ENCODE measurements at regions not wholly inside any gene's neighbourhood (a gene's known extent, or its start where the extent isn't known, plus 50 kb on each side); places are given as distances from the start of the nearest gene placed in this dataset.

DNA sequence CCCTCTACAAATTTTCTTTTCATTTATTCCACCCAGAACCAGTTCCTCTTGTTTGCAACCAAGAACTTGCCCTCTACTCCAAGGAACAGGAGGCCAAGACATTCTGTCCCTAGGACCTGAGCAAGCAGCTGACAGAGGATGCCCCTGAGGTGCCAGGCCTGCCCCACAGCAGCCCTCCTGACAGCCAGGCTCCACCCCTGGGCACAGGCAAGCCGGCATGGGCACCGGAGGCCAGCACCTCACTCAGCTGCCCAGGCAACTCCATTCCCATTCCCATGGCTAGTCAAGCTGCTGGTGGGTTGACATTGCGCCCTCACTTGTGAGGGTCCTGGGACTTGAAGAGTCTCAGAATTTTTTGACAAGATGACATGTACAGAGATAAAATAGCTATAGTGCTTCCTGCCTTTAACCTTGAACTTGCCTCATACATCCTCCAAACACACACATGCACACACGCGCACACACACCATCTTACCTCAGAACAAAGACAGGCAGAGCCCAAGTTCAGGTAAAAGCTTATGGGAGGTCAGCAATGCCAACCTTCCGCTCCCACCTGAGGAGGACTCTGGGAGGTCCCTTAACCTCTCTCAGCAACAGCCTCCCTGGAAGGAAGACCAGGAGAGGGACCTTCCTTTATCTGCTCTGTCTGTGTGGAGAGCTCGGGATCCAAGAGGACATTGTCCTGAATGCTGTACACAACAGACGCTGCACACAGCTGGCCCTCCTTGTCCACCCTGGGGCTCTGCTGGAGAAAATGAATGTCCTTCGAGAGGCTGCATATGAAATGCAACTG is 620.9 kb upstream of the CADM1 start (continued):
- TF ChIP-seq, protein P1, sequence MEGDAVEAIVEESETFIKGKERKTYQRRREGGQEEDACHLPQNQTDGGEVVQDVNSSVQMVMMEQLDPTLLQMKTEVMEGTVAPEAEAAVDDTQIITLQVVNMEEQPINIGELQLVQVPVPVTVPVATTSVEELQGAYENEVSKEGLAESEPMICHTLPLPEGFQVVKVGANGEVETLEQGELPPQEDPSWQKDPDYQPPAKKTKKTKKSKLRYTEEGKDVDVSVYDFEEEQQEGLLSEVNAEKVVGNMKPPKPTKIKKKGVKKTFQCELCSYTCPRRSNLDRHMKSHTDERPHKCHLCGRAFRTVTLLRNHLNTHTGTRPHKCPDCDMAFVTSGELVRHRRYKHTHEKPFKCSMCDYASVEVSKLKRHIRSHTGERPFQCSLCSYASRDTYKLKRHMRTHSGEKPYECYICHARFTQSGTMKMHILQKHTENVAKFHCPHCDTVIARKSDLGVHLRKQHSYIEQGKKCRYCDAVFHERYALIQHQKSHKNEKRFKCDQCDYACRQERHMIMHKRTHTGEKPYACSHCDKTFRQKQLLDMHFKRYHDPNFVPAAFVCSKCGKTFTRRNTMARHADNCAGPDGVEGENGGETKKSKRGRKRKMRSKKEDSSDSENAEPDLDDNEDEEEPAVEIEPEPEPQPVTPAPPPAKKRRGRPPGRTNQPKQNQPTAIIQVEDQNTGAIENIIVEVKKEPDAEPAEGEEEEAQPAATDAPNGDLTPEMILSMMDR (IDR thresholded peaks at IDR 0.05; ENCODE audit: low read depth, low read length, missing input control) = no peak
- TF ChIP-seq FOXA2 (IDR thresholded peaks at IDR 0.05) (no peak), SP1 (IDR thresholded peaks at IDR 0.05) (no peak), EGR1 (IDR thresholded peaks at IDR 0.05; ENCODE audit: low read depth in 2 of 2) (no peak), RAD21 (IDR thresholded peaks at IDR 0.05) (no peak), TAF1 (conservative IDR thresholded peaks at IDR 0.05) (no peak)
- TF ChIP-seq, protein P2, sequence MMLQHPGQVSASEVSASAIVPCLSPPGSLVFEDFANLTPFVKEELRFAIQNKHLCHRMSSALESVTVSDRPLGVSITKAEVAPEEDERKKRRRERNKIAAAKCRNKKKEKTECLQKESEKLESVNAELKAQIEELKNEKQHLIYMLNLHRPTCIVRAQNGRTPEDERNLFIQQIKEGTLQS (IDR thresholded peaks at IDR 0.05) = no peak

DNA sequence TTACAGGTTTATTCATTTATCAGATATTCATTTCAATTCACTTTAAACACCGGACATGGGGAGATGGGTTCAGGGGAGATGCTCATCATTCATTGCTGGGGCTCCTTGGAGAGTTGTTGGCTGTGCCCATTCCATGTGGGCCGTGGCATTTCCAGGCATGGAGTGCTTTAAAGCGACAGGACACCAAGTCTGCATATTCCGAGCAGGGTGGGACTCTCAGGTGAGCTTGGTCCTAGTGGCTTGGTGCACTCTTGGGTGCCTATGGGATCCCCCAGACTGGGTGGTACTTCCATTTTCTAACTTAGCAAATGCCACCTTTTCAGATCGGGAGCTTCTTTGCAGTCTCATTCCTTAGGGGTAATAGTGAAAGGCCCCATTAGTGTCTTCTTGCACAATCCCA is 619.5 kb upstream of the CADM1 start:
- H3K27me3 ChIP-seq (ENCODE audit: control insufficient read depth in 4 of 4, insufficient read depth in 4 of 4, low read length in 3 of 4) = no peaks in the 10 kb centered on the region
- no peak for DNase-seq (ENCODE audit: low spot score)
- no peak overlapping the region for H3K27ac ChIP-seq (ENCODE audit: low read depth in 1 of 2, low read length in 2 of 2)
- no peak overlapping the region for H3K9ac ChIP-seq (ENCODE audit: low read depth in 1 of 2, low read length in 2 of 2)
- no peaks in the 10 kb centered on the region for H3K36me3 ChIP-seq (ENCODE audit: control insufficient read depth in 4 of 4, insufficient read depth in 3 of 4, low read depth in 1 of 4, low read length in 3 of 4)
- 87% methylated on average over 5 of the region's 5 CpGs for WGBS
- no peaks in the 10 kb centered on the region for H3K4me1 ChIP-seq (ENCODE audit: control insufficient read depth in 4 of 4, insufficient read depth in 4 of 4, low read length in 3 of 4)
- H3K4me3 ChIP-seq (ENCODE audit: low read depth in 1 of 3, low read length in 3 of 3) = no peak overlapping the region
- H3K9me3 ChIP-seq (ENCODE audit: control insufficient read depth in 4 of 4, low read length in 3 of 4) = no peaks in the 10 kb centered on the region
- TF ChIP-seq JUND (IDR thresholded peaks at IDR 0.05) = no peak
- no peak for TF ChIP-seq GABPA (IDR thresholded peaks at IDR 0.05 in 1 of 2, conservative IDR thresholded peaks at IDR 0.05 in 1 of 2)
- no peak for TF ChIP-seq NR2F2 (IDR thresholded peaks at IDR 0.05)
- TF ChIP-seq, protein P3, sequence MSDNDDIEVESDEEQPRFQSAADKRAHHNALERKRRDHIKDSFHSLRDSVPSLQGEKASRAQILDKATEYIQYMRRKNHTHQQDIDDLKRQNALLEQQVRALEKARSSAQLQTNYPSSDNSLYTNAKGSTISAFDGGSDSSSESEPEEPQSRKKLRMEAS (IDR thresholded peaks at IDR 0.05) = no peak

DNA sequence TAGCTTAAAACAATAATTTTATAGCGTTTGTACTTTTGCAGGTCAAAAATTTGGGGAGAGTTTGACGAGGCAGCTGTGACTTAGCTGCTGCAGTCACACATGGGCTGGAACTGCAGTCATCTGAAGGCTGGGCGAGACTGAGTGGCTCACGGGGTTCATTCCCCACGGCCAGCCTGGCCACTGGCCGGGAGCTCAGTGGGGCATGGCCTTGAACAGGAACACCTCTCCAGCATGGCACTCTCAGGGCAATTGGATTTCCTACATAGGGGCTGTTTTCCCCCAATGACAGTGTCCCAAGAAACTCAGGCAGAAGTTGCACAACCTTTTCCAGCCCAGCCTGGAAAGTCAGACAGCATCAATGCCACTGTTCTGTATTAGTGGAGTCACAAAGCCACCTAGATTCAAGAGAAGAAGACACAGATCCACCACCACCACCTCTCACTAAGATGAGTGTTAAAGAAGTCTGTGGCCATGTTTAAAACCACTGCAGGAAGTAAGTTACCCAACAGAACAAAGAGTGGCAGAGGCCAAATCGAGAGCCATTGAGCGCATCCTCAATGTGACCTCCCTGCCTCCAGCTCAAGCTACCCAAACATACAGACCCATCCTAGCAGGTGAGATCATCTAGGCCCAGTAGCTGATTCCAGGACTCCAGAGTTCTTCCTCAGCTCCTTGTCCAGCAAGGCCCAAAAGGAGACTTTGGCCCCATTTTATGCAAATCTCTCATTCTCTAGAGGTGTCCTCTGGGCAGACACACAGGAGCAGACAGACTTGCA is 618.7 kb upstream of the CADM1 start:
- Histone ChIP-seq H3K27ac (ENCODE audit: low read depth in 1 of 2, low read length in 2 of 2) (no peak overlapping the region), H3K36me3 (ENCODE audit: control insufficient read depth in 4 of 4, insufficient read depth in 3 of 4, low read depth in 1 of 4, low read length in 3 of 4) (no peaks in the 10 kb centered on the region), H3K27me3 (ENCODE audit: control insufficient read depth in 4 of 4, insufficient read depth in 4 of 4, low read length in 3 of 4) (no peaks in the 10 kb centered on the region), H3K4me1 (ENCODE audit: control insufficient read depth in 4 of 4, insufficient read depth in 4 of 4, low read length in 3 of 4) (no peaks in the 10 kb centered on the region), H3K4me3 (ENCODE audit: low read depth in 1 of 3, low read length in 3 of 3) (no peak overlapping the region), H3K9me3 (ENCODE audit: control insufficient read depth in 4 of 4, low read length in 3 of 4) (no peaks in the 10 kb centered on the region), H3K9ac (ENCODE audit: low read depth in 1 of 2, low read length in 2 of 2) (no peak overlapping the region)
- DNase-seq (ENCODE audit: low spot score) = no peak
- 83% methylated on average over 8 of the region's 8 CpGs for WGBS
- TF ChIP-seq, protein P3 (IDR thresholded peaks at IDR 0.05) = no peak
- TF ChIP-seq, protein P4, sequence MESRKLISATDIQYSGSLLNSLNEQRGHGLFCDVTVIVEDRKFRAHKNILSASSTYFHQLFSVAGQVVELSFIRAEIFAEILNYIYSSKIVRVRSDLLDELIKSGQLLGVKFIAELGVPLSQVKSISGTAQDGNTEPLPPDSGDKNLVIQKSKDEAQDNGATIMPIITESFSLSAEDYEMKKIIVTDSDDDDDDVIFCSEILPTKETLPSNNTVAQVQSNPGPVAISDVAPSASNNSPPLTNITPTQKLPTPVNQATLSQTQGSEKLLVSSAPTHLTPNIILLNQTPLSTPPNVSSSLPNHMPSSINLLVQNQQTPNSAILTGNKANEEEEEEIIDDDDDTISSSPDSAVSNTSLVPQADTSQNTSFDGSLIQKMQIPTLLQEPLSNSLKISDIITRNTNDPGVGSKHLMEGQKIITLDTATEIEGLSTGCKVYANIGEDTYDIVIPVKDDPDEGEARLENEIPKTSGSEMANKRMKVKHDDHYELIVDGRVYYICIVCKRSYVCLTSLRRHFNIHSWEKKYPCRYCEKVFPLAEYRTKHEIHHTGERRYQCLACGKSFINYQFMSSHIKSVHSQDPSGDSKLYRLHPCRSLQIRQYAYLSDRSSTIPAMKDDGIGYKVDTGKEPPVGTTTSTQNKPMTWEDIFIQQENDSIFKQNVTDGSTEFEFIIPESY (IDR thresholded peaks at IDR 0.05) = no peak
- TF ChIP-seq YY1 (IDR thresholded peaks at IDR 0.05) (no peak), NR2F2 (IDR thresholded peaks at IDR 0.05) (no peak)
